ENCODE measurements at regions not wholly inside any gene's neighbourhood (a gene's known extent, or its start where the extent isn't known, plus 50 kb on each side); places are given as distances from the start of the nearest gene placed in this dataset.

GRCh38 chr5:74562122-74562521, 78.4 kb downstream of the ENC1 start:
- TF ChIP-seq CTCF (conservative IDR thresholded peaks at IDR 0.05; ENCODE audit: low read depth, low read length) (no peak), EZH2 (IDR thresholded peaks at IDR 0.05; ENCODE audit: borderline replicate concordance, low read depth, low read length, poor library complexity, severe bottlenecking) (no peak)
